Liver (tissue), 7 donors: ENCODE measurements at regions not wholly inside any gene's neighbourhood (a gene's known extent, or its start where the extent isn't known, plus 50 kb on each side); places are given as distances from the start of the nearest gene placed in this dataset.

Source experiments
- DNase-seq: peaks from one replicate; pipeline ENCODE4 v3.0.0-alpha.2; 2017; ENCODE audit warnings: low spot score
- H3K27ac ChIP-seq, 2 donors: one replicate each; pipeline ENCODE4 v1.7.0; 2013; ENCODE audit warnings: inconsistent platforms in 2 of 2, low read length in 2 of 2, control low read depth in 1 of 2, low read depth in 1 of 2, mild to moderate bottlenecking in 1 of 2
- H3K27me3 ChIP-seq, 4 donors: one replicate each; pipeline versions ENCODE4 v1.6.1 to v1.7.0; 2013; ENCODE audit warnings: low read length in 3 of 4, inconsistent platforms in 1 of 4, mild to moderate bottlenecking in 1 of 4, moderate library complexity in 1 of 4; ENCODE audit not compliant: control insufficient read depth in 4 of 4, insufficient read depth in 4 of 4
- H3K36me3 ChIP-seq, 4 donors: one replicate each; pipeline versions ENCODE4 v1.6.1 to v1.7.0; 2013; ENCODE audit warnings: low read length in 3 of 4, mild to moderate bottlenecking in 3 of 4, low read depth in 1 of 4, moderate library complexity in 1 of 4; ENCODE audit not compliant: control insufficient read depth in 4 of 4, insufficient read depth in 3 of 4
- H3K4me1 ChIP-seq, 4 donors: one replicate each; pipeline versions ENCODE4 v1.6.1 to v1.7.0; 2013; ENCODE audit warnings: low read length in 3 of 4, mild to moderate bottlenecking in 3 of 4, moderate library complexity in 1 of 4; ENCODE audit not compliant: control insufficient read depth in 4 of 4, insufficient read depth in 4 of 4
- H3K4me3 ChIP-seq, 3 donors: one replicate each; pipeline versions ENCODE4 v1.6.1 to v1.7.0; 2013; ENCODE audit warnings: low read length in 3 of 3, control low read depth in 1 of 3, low read depth in 1 of 3, mild to moderate bottlenecking in 1 of 3
- H3K9ac ChIP-seq, 2 donors: one replicate each; pipeline ENCODE4 v1.7.0; 2013; ENCODE audit warnings: low read length in 2 of 2, mild to moderate bottlenecking in 2 of 2, moderate library complexity in 2 of 2, control low read depth in 1 of 2, low read depth in 1 of 2
- H3K9me3 ChIP-seq, 4 donors: one replicate each; pipeline versions ENCODE4 v1.6.1 to v1.7.0; 2013; ENCODE audit warnings: low read length in 3 of 4; ENCODE audit not compliant: control insufficient read depth in 4 of 4
- EGR1 ChIP-seq, 2 donors: IDR thresholded peaks; 2 replicates each; pipeline ENCODE4 v1.6.1; 2016 to 2018; ENCODE audit warnings: antibody characterized with exemption in 2 of 2, low read depth in 2 of 2
- FOXA2 ChIP-seq: IDR thresholded peaks from 2 replicates; pipeline ENCODE4 v1.6.1; 2016; ENCODE audit warnings: antibody characterized with exemption
- GABPA ChIP-seq, 2 donors: IDR thresholded peaks in 1 of 2; conservative IDR thresholded peaks in 1 of 2; 2 replicates each; pipeline ENCODE4 v1.6.1; 2016; ENCODE audit warnings: antibody characterized with exemption in 2 of 2, mild to moderate bottlenecking in 1 of 2, moderate library complexity in 1 of 2
- HNF4A ChIP-seq, 2 donors: conservative IDR thresholded peaks; 2 replicates each; pipeline ENCODE4 v1.6.1; 2016; ENCODE audit warnings: antibody characterized with exemption in 2 of 2, mild to moderate bottlenecking in 2 of 2
- HNF4G ChIP-seq: IDR thresholded peaks from 2 replicates; pipeline ENCODE4 v1.6.1; 2016; ENCODE audit warnings: antibody characterized with exemption
- JUND ChIP-seq, 2 donors: IDR thresholded peaks; 2 replicates each; pipeline ENCODE4 v1.6.1; 2016; ENCODE audit warnings: antibody characterized with exemption in 2 of 2
- MAX ChIP-seq: IDR thresholded peaks from 2 replicates; pipeline ENCODE4 v1.6.1; 2016; ENCODE audit warnings: antibody characterized with exemption
- NR2F2 ChIP-seq: IDR thresholded peaks from 2 replicates; pipeline ENCODE4 v1.6.1; 2016; ENCODE audit warnings: antibody characterized with exemption
- REST ChIP-seq: IDR thresholded peaks from 2 replicates; pipeline ENCODE4 v1.6.1; 2016; ENCODE audit warnings: antibody characterized with exemption, mild to moderate bottlenecking
- RXRA ChIP-seq, 2 donors: IDR thresholded peaks; 2 replicates each; pipeline ENCODE4 v1.6.1; 2017 to 2018; ENCODE audit warnings: antibody characterized with exemption in 2 of 2, mild to moderate bottlenecking in 1 of 2
- SP1 ChIP-seq: IDR thresholded peaks from 2 replicates; pipeline ENCODE4 v1.6.1; 2018; ENCODE audit warnings: antibody characterized with exemption, mild to moderate bottlenecking
- YY1 ChIP-seq: IDR thresholded peaks from 2 replicates; pipeline ENCODE4 v1.6.1; 2016; ENCODE audit warnings: antibody characterized with exemption, mild to moderate bottlenecking
- WGBS: extraction: QIAGEN DNeasy Blood & Tissue Kit; methylation state at CpG from one replicate; pipeline ENCODE4 v1.1.7; 2013; 5-methylcytosine and 5-hydroxymethylcytosine counted together
- TF ChIP-seq, protein P1 (sequence below): IDR thresholded peaks from 2 replicates; pipeline ENCODE4 v1.6.1; 2016; ENCODE audit warnings: antibody characterized with exemption
- TF ChIP-seq, protein P2 (sequence below): IDR thresholded peaks from 2 replicates; pipeline ENCODE4 v1.6.1; 2016; ENCODE audit warnings: antibody characterized with exemption
- donor health status: healthy.
- donor health status: healthy.
- donor health status: healthy.
- donor health status: healthy.

DNA sequence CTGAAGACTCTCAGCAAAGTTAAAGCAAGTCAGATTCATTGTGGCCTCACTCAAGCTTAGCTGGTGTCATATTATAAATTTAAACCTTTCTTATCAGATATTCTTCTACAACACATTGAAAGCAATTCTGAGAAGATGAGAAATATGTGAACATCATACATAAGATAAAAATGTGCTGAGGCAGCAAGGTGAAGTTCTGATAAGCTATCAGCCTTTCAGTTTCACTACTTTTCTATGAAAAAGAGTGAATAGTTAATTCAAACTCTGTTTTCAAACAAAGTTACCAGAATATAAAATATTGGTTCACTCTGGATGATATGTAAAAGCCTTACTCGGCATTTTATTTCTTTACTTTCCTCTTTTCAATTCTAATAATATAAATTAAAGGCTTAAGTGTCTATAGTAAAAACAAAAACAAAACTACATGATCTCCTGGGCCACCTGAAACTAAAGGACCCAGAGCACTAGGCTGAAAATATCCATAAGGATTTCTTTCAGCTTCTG, 824.4 kb downstream of the MTRR start:
- H3K27me3 ChIP-seq: no peaks in the 10 kb centered on the region
- DNase-seq: no peak
- H3K27ac ChIP-seq: no peak overlapping the region
- H3K4me3 ChIP-seq: no peak overlapping the region
- H3K4me1 ChIP-seq: no peaks in the 10 kb centered on the region
- no peaks in the 10 kb centered on the region for H3K9me3 ChIP-seq
- no peak overlapping the region for H3K9ac ChIP-seq
- TF ChIP-seq, protein P1, sequence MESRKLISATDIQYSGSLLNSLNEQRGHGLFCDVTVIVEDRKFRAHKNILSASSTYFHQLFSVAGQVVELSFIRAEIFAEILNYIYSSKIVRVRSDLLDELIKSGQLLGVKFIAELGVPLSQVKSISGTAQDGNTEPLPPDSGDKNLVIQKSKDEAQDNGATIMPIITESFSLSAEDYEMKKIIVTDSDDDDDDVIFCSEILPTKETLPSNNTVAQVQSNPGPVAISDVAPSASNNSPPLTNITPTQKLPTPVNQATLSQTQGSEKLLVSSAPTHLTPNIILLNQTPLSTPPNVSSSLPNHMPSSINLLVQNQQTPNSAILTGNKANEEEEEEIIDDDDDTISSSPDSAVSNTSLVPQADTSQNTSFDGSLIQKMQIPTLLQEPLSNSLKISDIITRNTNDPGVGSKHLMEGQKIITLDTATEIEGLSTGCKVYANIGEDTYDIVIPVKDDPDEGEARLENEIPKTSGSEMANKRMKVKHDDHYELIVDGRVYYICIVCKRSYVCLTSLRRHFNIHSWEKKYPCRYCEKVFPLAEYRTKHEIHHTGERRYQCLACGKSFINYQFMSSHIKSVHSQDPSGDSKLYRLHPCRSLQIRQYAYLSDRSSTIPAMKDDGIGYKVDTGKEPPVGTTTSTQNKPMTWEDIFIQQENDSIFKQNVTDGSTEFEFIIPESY: no peak
- TF ChIP-seq, protein P2, sequence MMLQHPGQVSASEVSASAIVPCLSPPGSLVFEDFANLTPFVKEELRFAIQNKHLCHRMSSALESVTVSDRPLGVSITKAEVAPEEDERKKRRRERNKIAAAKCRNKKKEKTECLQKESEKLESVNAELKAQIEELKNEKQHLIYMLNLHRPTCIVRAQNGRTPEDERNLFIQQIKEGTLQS: no peak
- TF ChIP-seq REST: no peak
- no peak for TF ChIP-seq YY1
- no peak for TF ChIP-seq EGR1 (IDR thresholded peaks at IDR 0.05; ENCODE audit: low read depth in 2 of 2)
- TF ChIP-seq NR2F2: no peak
- TF ChIP-seq GABPA (IDR thresholded peaks at IDR 0.05 in 1 of 2, conservative IDR thresholded peaks at IDR 0.05 in 1 of 2): no peak
- no peak for TF ChIP-seq FOXA2
- TF ChIP-seq HNF4A (conservative IDR thresholded peaks at IDR 0.05): no peak
- TF ChIP-seq RXRA (IDR thresholded peaks at IDR 0.05): no peak
- no peaks in the 10 kb centered on the region for H3K36me3 ChIP-seq
- WGBS: 58% methylated on average over 1 of the region's 1 CpG

DNA sequence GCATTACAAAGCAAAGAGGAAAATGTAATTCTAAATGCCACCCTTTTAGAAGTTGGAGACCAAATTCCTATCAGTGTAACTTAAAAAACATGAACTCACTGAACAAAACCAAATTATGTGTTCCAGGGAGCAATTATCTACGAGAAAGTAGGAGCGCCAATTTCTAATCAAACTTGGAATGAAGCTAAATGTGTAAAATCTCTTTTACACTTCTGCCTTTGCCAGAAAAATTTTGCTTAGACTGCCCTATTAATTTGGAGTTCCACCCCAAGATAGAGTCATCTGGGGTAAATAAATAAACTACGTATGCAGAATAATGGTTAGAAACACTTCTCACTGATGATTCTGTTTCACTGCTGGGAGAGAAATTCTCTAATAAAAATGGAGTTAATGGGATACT, 825.6 kb downstream of the MTRR start:
- Histone ChIP-seq H3K4me1 (no peaks in the 10 kb centered on the region), H3K4me3 (no peak overlapping the region), H3K9me3 (no peaks in the 10 kb centered on the region), H3K27me3 (no peaks in the 10 kb centered on the region), H3K27ac (no peak overlapping the region), H3K36me3 (no peaks in the 10 kb centered on the region), H3K9ac (no peak overlapping the region)
- TF ChIP-seq NR2F2: no peak
- TF ChIP-seq SP1: no peak
- TF ChIP-seq MAX: no peak
- TF ChIP-seq GABPA (IDR thresholded peaks at IDR 0.05 in 1 of 2, conservative IDR thresholded peaks at IDR 0.05 in 1 of 2): no peak
- no peak for TF ChIP-seq EGR1 (IDR thresholded peaks at IDR 0.05; ENCODE audit: low read depth in 2 of 2)
- no peak for TF ChIP-seq HNF4A (conservative IDR thresholded peaks at IDR 0.05)
- no peak for TF ChIP-seq YY1
- no peak for TF ChIP-seq JUND (IDR thresholded peaks at IDR 0.05)
- TF ChIP-seq HNF4G: no peak
- WGBS: 81% methylated on average over 3 of the region's 3 CpGs
- DNase-seq: no peak
